IMR-90 (cell line): ENCODE measurements at regions not wholly inside any gene's neighbourhood (a gene's known extent, or its start where the extent isn't known, plus 50 kb on each side); places are given as distances from the start of the nearest gene placed in this dataset.

Experiments
- ATAC-seq: fragments of 200-7000 bp; cut with Tn5 transposase; 2 replicates; pipeline ENCODE4 v1.9.1; 2020; ENCODE audit warnings: low read depth, mild to moderate bottlenecking, moderate library complexity
- BruUV-seq: library from RNA; stranded (reverse); fragments of 400-500 nt; replicated peaks from 2 replicates; lab custom pipeline; 2021; lab: Mats Ljungman, UMichigan
- CTCF ChIA-PET: fragments of 300-600 bp; formaldehyde crosslinking; extraction: SDS; loops from one replicate; lab custom pipeline; 2021; ENCODE audit warnings: antibody characterized with exemption; lab: Yijun Ruan, JAX
- POLR2A ChIA-PET: fragments of 300-600 bp; sonication (Branson Sonifier 250); formaldehyde crosslinking; loops from one replicate; lab custom pipeline; 2022; ENCODE audit warnings: antibody characterized with exemption; ENCODE audit not compliant: unreplicated experiment; lab: Charles Lee
- DNase-seq: peaks from one replicate; pipeline ENCODE4 v3.0.0; 2013
- H2AFZ ChIP-seq: replicated peaks from 2 replicates; pipeline ENCODE3; 2013; ENCODE audit warnings: low read length, mild to moderate bottlenecking; ENCODE audit not compliant: poor library complexity
- H2AK5ac ChIP-seq: 2 replicates; pipeline ENCODE4 v1.6.1; 2013; ENCODE audit warnings: low read depth, low read length, inconsistent platforms
- H2AK9ac ChIP-seq: replicated peaks from 2 replicates; pipeline ENCODE3; 2013; ENCODE audit warnings: mild to moderate bottlenecking, low read depth, low read length, moderate library complexity; ENCODE audit not compliant: poor library complexity
- H2BK120ac ChIP-seq: 2 replicates; pipeline ENCODE4 v1.6.1; 2013; ENCODE audit warnings: low read depth, low read length, inconsistent platforms
- H2BK15ac ChIP-seq: 3 replicates; pipeline ENCODE4 v1.6.1; 2013; ENCODE audit warnings: low read depth, low read length, inconsistent platforms
- H2BK20ac ChIP-seq: 2 replicates; pipeline ENCODE4 v1.6.1; 2013; ENCODE audit warnings: low read depth, mild to moderate bottlenecking, inconsistent platforms, low read length, moderate library complexity
- H2BK5ac ChIP-seq: 2 replicates; pipeline ENCODE4 v1.6.1; 2013; ENCODE audit warnings: mild to moderate bottlenecking, low read depth, low read length, inconsistent platforms; ENCODE audit not compliant: poor library complexity, severe bottlenecking
- H3K14ac ChIP-seq: replicated peaks from 2 replicates; pipeline ENCODE4 v1.6.1; 2013; ENCODE audit warnings: low read depth, low read length, inconsistent platforms
- H3K18ac ChIP-seq: 2 replicates; pipeline ENCODE4 v1.6.1; 2013; ENCODE audit warnings: low read depth, low read length, control low read depth
- H3K23ac ChIP-seq: 2 replicates; pipeline ENCODE4 v1.6.1; 2013; ENCODE audit warnings: low read depth, low read length, inconsistent platforms
- H3K27ac ChIP-seq: 2 replicates; pipeline ENCODE4 v1.5.1; 2013; ENCODE audit warnings: mild to moderate bottlenecking, control low read depth, low read length; ENCODE audit not compliant: insufficient read depth
- H3K27me3 ChIP-seq: 2 replicates; pipeline ENCODE4 v1.6.1; 2013; ENCODE audit warnings: low read length; ENCODE audit not compliant: control insufficient read depth, insufficient read depth
- H3K36me3 ChIP-seq: 2 replicates; pipeline ENCODE4 v1.6.1; 2013; ENCODE audit warnings: low read length, mixed read lengths; ENCODE audit not compliant: control insufficient read depth, insufficient read depth
- H3K4ac ChIP-seq: 2 replicates; pipeline ENCODE4 v1.6.1; 2013; ENCODE audit warnings: low read depth, low read length, inconsistent platforms
- H3K4me1 ChIP-seq: 2 replicates; pipeline ENCODE4 v1.6.1; 2013; ENCODE audit warnings: low read length, mixed read lengths; ENCODE audit not compliant: control insufficient read depth, insufficient read depth
- H3K4me2 ChIP-seq: 2 replicates; pipeline ENCODE4 v1.6.1; 2013; ENCODE audit warnings: low read depth, mild to moderate bottlenecking, control low read depth, low read length, moderate library complexity
- H3K4me3 ChIP-seq: 2 replicates; pipeline ENCODE4 v1.5.1; 2013; ENCODE audit warnings: low read depth, mild to moderate bottlenecking, control low read depth, low read length, moderate library complexity; ENCODE audit not compliant: insufficient read depth
- H3K56ac ChIP-seq: 2 replicates; pipeline ENCODE4 v1.6.1; 2013; ENCODE audit warnings: low read length, inconsistent platforms; ENCODE audit not compliant: insufficient read depth; ENCODE audit errors: extremely low read depth
- H3K79me1 ChIP-seq, 2 experiments: 2 replicates each; pipeline ENCODE4 v1.6.1; 2013; ENCODE audit warnings: low read length in 2 of 2, inconsistent platforms in 1 of 2, low read depth in 1 of 2
- H3K9ac ChIP-seq: 2 replicates; pipeline ENCODE4 v1.6.1; 2013; ENCODE audit warnings: low read depth, low read length, control low read depth
- H3K9me1 ChIP-seq: 2 replicates; pipeline ENCODE4 v1.6.1; 2013; ENCODE audit warnings: low read length, inconsistent platforms; ENCODE audit not compliant: insufficient read depth
- H3K9me3 ChIP-seq: 2 replicates; pipeline ENCODE4 v1.6.1; 2013; ENCODE audit warnings: low read length; ENCODE audit not compliant: control insufficient read depth, insufficient read depth
- H4K20me1 ChIP-seq: 2 replicates; pipeline ENCODE4 v1.6.1; 2013; ENCODE audit warnings: low read length, inconsistent platforms; ENCODE audit not compliant: insufficient read depth
- H4K5ac ChIP-seq: 2 replicates; pipeline ENCODE4 v1.6.1; 2013; ENCODE audit warnings: mild to moderate bottlenecking, low read depth, low read length, control low read depth
- H4K8ac ChIP-seq, 2 experiments: 2 replicates each; pipeline ENCODE4 v1.6.1; 2013; ENCODE audit warnings: low read depth in 2 of 2, low read length in 2 of 2, control low read depth in 1 of 2, inconsistent platforms in 1 of 2
- H4K91ac ChIP-seq: 2 replicates; pipeline ENCODE4 v1.6.1; 2013; ENCODE audit warnings: low read depth, low read length, inconsistent platforms; ENCODE audit not compliant: insufficient read depth
- FOS ChIP-seq: fragments of 150-350 bp; IDR thresholded peaks from 2 replicates; pipeline ENCODE4 v1.6.1; 2016; ENCODE audit warnings: low read depth, low read length
- MAFK ChIP-seq: IDR thresholded peaks from 2 replicates; pipeline ENCODE4 v1.6.1; 2012; ENCODE audit warnings: low read depth, low read length, improper control_type of control experiment
- MXI1 ChIP-seq: IDR thresholded peaks from 2 replicates; pipeline ENCODE4 v1.6.1; 2012; ENCODE audit warnings: low read depth, mild to moderate bottlenecking, low read length, moderate library complexity, borderline replicate concordance
- RAD21 ChIP-seq: IDR thresholded peaks from 2 replicates; pipeline ENCODE4 v1.6.1; 2012; ENCODE audit warnings: low read length, improper control_type of control experiment
- RFX5 ChIP-seq: IDR thresholded peaks from 2 replicates; pipeline ENCODE4 v1.8.0; 2012; ENCODE audit warnings: low read depth, mild to moderate bottlenecking, low read length, moderate library complexity
- SMC3 ChIP-seq: fragments of 150-350 bp; IDR thresholded peaks from 2 replicates; pipeline ENCODE4 v1.6.1; 2016; ENCODE audit warnings: low read depth, mild to moderate bottlenecking, antibody characterized with exemption, low read length, moderate library complexity
- WGBS, 2 experiments: methylation state at CpG; one replicate each; pipeline versions ENCODE4 v1.1.5 to v1.1.7; 2013; ENCODE audit warnings: missing lambda C conversion rate in 2 of 2; ENCODE audit not compliant: insufficient read length in 1 of 2; ENCODE audit errors: extremely low coverage in 2 of 2; 5-methylcytosine and 5-hydroxymethylcytosine counted together
- dilution Hi-C: fragments of 300-500 bp; cut with HindIII; formaldehyde crosslinking; loops from one replicate; pipeline ENCODE4 v1.14.3; 2018; ENCODE audit warnings: low sequenced_read_pairs; ENCODE audit not compliant: unreplicated experiment
- in situ Hi-C: fragments of 300-500 bp; cut with MboI; formaldehyde crosslinking; loops from 3 replicates; pipeline ENCODE4 v1.14.3; 2019; ENCODE audit warnings: low sequenced_read_pairs, inconsistent platforms, mixed read lengths
- intact Hi-C: fragments of 100-400 bp; cut with micrococcal nuclease; formaldehyde crosslinking; loops from 2 replicates; pipeline ENCODE4 v1.10.0; 2022

- in situ Hi-C loops: no loop called here
Measured at GRCh38 chr10:31100662-31101061, 69.0 kb upstream of the ZNF438 start.

More at GRCh38 chr10:31100662-31101061, 69.0 kb upstream of the ZNF438 start:
- Histone ChIP-seq H2AK9ac (no peak overlapping the region), H2BK5ac (peak overlapping the region; percentile 72), H3K4me2 (no peak overlapping the region), H3K4me3 (no peak overlapping the region), H3K27me3 (no peaks in the 10 kb centered on the region), H4K91ac (peak overlapping the region; percentile 75), H3K18ac (peak overlapping the region; percentile 13; the same call in 1 of the 2 replicates), H3K4me1 (peaks cover 17% of the 10 kb centered on the region), H3K79me1 (peaks cover 0 to 13% of the 10 kb centered on the region in 2 experiments; a peak in 2 of 4 replicates), H2BK15ac (peak overlapping the region; percentile 64; the same call in 1 of the 3 replicates), H3K4ac (peak overlapping the region; percentile 64), H2BK120ac (peak overlapping the region; percentile 97), H3K23ac (peak overlapping the region; percentile 42; the same call in 1 of the 2 replicates), H3K14ac (peak overlapping the region; percentile 59), H3K36me3 (no peaks in the 10 kb centered on the region), H2AFZ (no peak overlapping the region), H3K9ac (no peak overlapping the region), H4K8ac (peak overlapping the region; percentile 14 to 76; a peak in 2 of 4 replicates), H4K20me1 (no peaks in the 10 kb centered on the region), H2BK20ac (peak overlapping the region; percentile 82), H3K9me3 (no peaks in the 10 kb centered on the region), H4K5ac (peak overlapping the region; percentile 1; the same call in 1 of the 2 replicates), H3K9me1 (peaks cover 24% of the 10 kb centered on the region), H3K56ac (peak overlapping the region; percentile 1; the same call in 1 of the 2 replicates), H3K27ac (no peak overlapping the region), H2AK5ac (peak overlapping the region; percentile 88)
- BruUV-seq: no TSS peak
- 100% methylated on average over 4 of the region's 8 CpGs; no CpG with 5 or more reads in 1 of the 2 experiments for whole genome bisulfite sequencing, 2 experiments
- CTCF ChIA-PET: no interaction called here
- intact Hi-C loops (no loop called here), dilution Hi-C loops (no loop called here)
- no peak for ATAC-seq
- TF ChIP-seq RAD21: no peak
- no peak for TF ChIP-seq MXI1
- no peak for TF ChIP-seq SMC3
- no peak for TF ChIP-seq RFX5
- TF ChIP-seq FOS: no peak
- no peak for TF ChIP-seq MAFK
- POLR2A ChIA-PET: no interaction called here
- no peak for DNase-seq
